Neural progenitor cell (in vitro differentiated cells): ENCODE measurements at regions not wholly inside any gene's neighbourhood (a gene's known extent, or its start where the extent isn't known, plus 50 kb on each side); places are given as distances from the start of the nearest gene placed in this dataset.

Experiments
- DNase-seq: peaks from one replicate; pipeline ENCODE4 v3.0.0-alpha.2; 2016; ENCODE audit warnings: low spot score
- H2AFZ ChIP-seq: fragments of 200-600 bp; sonication (generic); replicated peaks from 2 replicates; pipeline ENCODE4 v1.6.1; 2016; ENCODE audit warnings: antibody characterized with exemption
- H3F3A ChIP-seq: fragments of 200-600 bp; sonication (generic); 2 replicates; pipeline ENCODE4 v1.6.1; 2016; ENCODE audit warnings: antibody characterized with exemption, low read depth
- H3K27ac ChIP-seq: fragments of 200-600 bp; sonication (generic); 2 replicates; pipeline ENCODE4 v1.5.1; 2016; ENCODE audit warnings: mild to moderate bottlenecking
- H3K27me3 ChIP-seq: fragments of 200-600 bp; sonication (generic); 2 replicates; pipeline ENCODE4 v1.6.1; 2016; ENCODE audit warnings: mild to moderate bottlenecking, moderate library complexity
- H3K36me3 ChIP-seq: fragments of 200-600 bp; sonication (generic); 2 replicates; pipeline ENCODE4 v1.5.1; 2016
- H3K4me1 ChIP-seq: fragments of 200-600 bp; sonication (generic); 2 replicates; pipeline ENCODE4 v1.6.1; 2016; ENCODE audit warnings: mixed run types
- H3K4me2 ChIP-seq: fragments of 200-600 bp; sonication (generic); 2 replicates; pipeline ENCODE4 v1.6.1; 2016
- H3K4me3 ChIP-seq: fragments of 200-600 bp; sonication (generic); 2 replicates; pipeline ENCODE4 v1.5.1; 2016
- H3K79me2 ChIP-seq: fragments of 200-600 bp; sonication (generic); 2 replicates; pipeline ENCODE4 v1.6.1; 2016; ENCODE audit warnings: low read depth
- H3K9ac ChIP-seq: fragments of 200-600 bp; sonication (generic); 2 replicates; pipeline ENCODE4 v1.6.1; 2016
- H3K9me3 ChIP-seq: fragments of 200-600 bp; sonication (generic); 2 replicates; pipeline ENCODE4 v1.5.1; 2016; ENCODE audit warnings: low read depth
- H4K20me1 ChIP-seq: fragments of 200-600 bp; sonication (generic); 2 replicates; pipeline ENCODE4 v1.6.1; 2016; ENCODE audit warnings: low read depth
- H3K27ac Mint-ChIP-seq: 3 replicates; pipeline ENCODE4 v1.8.0; 2021; ENCODE audit warnings: mixed read lengths
- H3K27me3 Mint-ChIP-seq: 2 replicates; pipeline ENCODE4 v1.8.0; 2022; ENCODE audit warnings: low read depth, mild to moderate bottlenecking, inconsistent platforms, moderate library complexity, mixed read lengths; ENCODE audit not compliant: insufficient read depth
- H3K36me3 Mint-ChIP-seq: 3 replicates; pipeline ENCODE4 v1.8.0; 2021; ENCODE audit warnings: mixed read lengths
- H3K4me1 Mint-ChIP-seq: 3 replicates; pipeline ENCODE4 v1.8.0; 2021; ENCODE audit warnings: mixed read lengths
- H3K4me3 Mint-ChIP-seq: 3 replicates; pipeline ENCODE4 v1.8.0; 2021; ENCODE audit warnings: mild to moderate bottlenecking, moderate library complexity, mixed read lengths
- H3K9me3 Mint-ChIP-seq: 3 replicates; pipeline ENCODE4 v1.8.0; 2020; ENCODE audit warnings: mixed read lengths
- CTCF ChIP-seq: fragments of 200-600 bp; sonication (generic); IDR thresholded peaks from 2 replicates; pipeline ENCODE4 v1.5.1; 2017; ENCODE audit warnings: antibody characterized with exemption, mild to moderate bottlenecking
- EZH2 ChIP-seq: fragments of 200-600 bp; sonication (generic); IDR thresholded peaks from 2 replicates; pipeline ENCODE4 v1.6.1; 2017; ENCODE audit warnings: antibody characterized with exemption, mild to moderate bottlenecking, moderate library complexity
- EZH2phosphoT487 ChIP-seq: fragments of 200-600 bp; sonication (generic); IDR thresholded peaks from 2 replicates; pipeline ENCODE4 v1.6.1; 2017; ENCODE audit warnings: antibody characterized with exemption

DNA sequence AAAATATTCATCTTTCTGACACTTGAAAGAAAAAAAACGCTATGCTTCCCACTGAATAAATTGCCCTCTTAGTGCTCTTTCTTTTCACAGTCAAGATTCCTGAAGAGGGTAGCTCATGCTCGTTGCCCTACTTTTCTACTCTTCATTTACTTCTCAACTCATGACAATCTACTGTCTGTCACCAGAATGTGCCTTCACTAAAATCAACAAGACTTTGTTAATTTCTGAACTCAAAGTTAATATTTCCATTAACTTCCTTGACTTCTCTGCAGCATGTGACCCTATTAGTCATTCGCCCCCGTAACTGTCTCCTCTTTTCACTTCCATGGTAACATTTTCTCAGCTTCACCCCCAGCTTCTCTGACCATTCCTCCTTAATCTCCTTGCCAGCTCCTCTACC, 98.9 kb upstream of the MAPRE2 start:
- H3K4me3 ChIP-seq, result no peak overlapping the region
- no peaks in the 10 kb centered on the region for H3K27me3 Mint-ChIP-seq
- H3K4me3 Mint-ChIP-seq, result no peak overlapping the region
- H3K79me2 ChIP-seq, result no peaks in the 10 kb centered on the region
- H3K36me3 Mint-ChIP-seq, result no peaks in the 10 kb centered on the region
- H3K4me1 Mint-ChIP-seq, result peaks cover 5% of the 10 kb centered on the region
- no peaks in the 10 kb centered on the region for H3K9me3 Mint-ChIP-seq
- H3K9ac ChIP-seq, result no peak overlapping the region
- no peaks in the 10 kb centered on the region for H3F3A ChIP-seq
- H3K9me3 ChIP-seq, result no peaks in the 10 kb centered on the region
- H2AFZ ChIP-seq, result no peak overlapping the region
- H3K4me2 ChIP-seq, result no peak overlapping the region
- H4K20me1 ChIP-seq, result no peaks in the 10 kb centered on the region
- H3K4me1 ChIP-seq, result no peaks in the 10 kb centered on the region
- no peak for TF ChIP-seq CTCF
- TF ChIP-seq EZH2, result no peak
- no peak for TF ChIP-seq EZH2phosphoT487
- H3K27me3 ChIP-seq, result no peaks in the 10 kb centered on the region
- H3K27ac Mint-ChIP-seq, result no peak overlapping the region
- H3K27ac ChIP-seq, result no peak overlapping the region
- no peaks in the 10 kb centered on the region for H3K36me3 ChIP-seq
- no peak for DNase-seq

DNA sequence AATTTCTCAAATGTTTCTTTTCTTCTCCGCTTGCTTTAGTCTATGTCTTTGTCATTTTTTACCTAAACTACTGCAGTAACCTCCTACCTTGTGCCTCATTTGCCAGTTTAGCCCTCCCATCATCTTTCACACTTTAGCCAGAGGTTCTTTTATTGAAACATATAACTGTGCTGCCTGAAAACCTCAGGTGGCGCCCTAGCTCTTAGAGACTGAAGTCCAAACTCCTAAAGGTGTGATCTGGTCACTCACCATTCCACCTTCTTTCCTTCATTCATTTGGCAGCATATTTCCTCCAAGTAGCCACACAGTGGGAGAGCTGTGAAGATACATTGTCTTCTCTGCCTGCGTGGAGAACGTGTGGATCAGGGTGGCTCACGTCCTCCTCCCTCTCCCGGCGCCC, 98.2 kb upstream of the MAPRE2 start:
- Mint-ChIP-seq H3K36me3 (no peaks in the 10 kb centered on the region), H3K9me3 (no peaks in the 10 kb centered on the region), H3K4me1 (peaks cover 5% of the 10 kb centered on the region), H3K27me3 (no peaks in the 10 kb centered on the region), H3K27ac (no peak overlapping the region), H3K4me3 (no peak overlapping the region)
- no peak overlapping the region for H3K4me2 ChIP-seq
- no peaks in the 10 kb centered on the region for H3F3A ChIP-seq
- no peak overlapping the region for H2AFZ ChIP-seq
- no peak overlapping the region for H3K4me3 ChIP-seq
- H3K27me3 ChIP-seq, result no peaks in the 10 kb centered on the region
- H3K27ac ChIP-seq, result no peak overlapping the region
- DNase-seq, result peak; percentile 7
- H4K20me1 ChIP-seq, result no peaks in the 10 kb centered on the region
- H3K9me3 ChIP-seq, result no peaks in the 10 kb centered on the region
- no peaks in the 10 kb centered on the region for H3K36me3 ChIP-seq
- H3K9ac ChIP-seq, result no peak overlapping the region
- no peaks in the 10 kb centered on the region for H3K4me1 ChIP-seq
- H3K79me2 ChIP-seq, result no peaks in the 10 kb centered on the region
- TF ChIP-seq CTCF (peak; percentile 27), EZH2phosphoT487 (no peak), EZH2 (no peak)

DNA sequence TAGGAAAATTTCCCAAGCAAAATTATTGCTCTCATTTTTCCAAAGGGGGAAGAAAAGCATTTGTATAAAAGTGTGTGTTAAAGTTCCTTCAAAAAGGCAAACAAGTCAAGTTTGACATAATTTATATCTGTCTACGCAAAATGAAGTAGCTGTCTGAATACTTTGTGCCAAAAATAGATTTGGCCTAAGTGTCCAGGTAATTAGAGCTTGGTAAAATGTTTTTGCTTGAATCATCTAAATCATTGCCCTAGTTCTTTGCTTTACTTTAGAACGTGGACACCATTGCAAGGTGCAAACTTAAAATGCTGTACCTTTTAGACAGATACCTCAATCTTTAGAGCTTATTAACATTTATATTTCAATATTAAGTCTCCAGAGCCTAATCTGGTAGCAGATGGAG, 97.6 kb upstream of the MAPRE2 start:
- Mint-ChIP-seq H3K4me1 (peaks cover 5% of the 10 kb centered on the region), H3K27me3 (no peaks in the 10 kb centered on the region), H3K27ac (no peak overlapping the region), H3K36me3 (no peaks in the 10 kb centered on the region), H3K4me3 (no peak overlapping the region), H3K9me3 (no peaks in the 10 kb centered on the region)
- no peaks in the 10 kb centered on the region for H3K9me3 ChIP-seq
- no peaks in the 10 kb centered on the region for H4K20me1 ChIP-seq
- no peak overlapping the region for H3K4me2 ChIP-seq
- no peak for DNase-seq
- H3K9ac ChIP-seq, result no peak overlapping the region
- no peaks in the 10 kb centered on the region for H3K4me1 ChIP-seq
- no peak overlapping the region for H2AFZ ChIP-seq
- no peaks in the 10 kb centered on the region for H3K27me3 ChIP-seq
- no peak overlapping the region for H3K4me3 ChIP-seq
- H3F3A ChIP-seq, result no peaks in the 10 kb centered on the region
- TF ChIP-seq CTCF (no peak), EZH2 (no peak), EZH2phosphoT487 (no peak)
- no peak overlapping the region for H3K27ac ChIP-seq
- H3K36me3 ChIP-seq, result no peaks in the 10 kb centered on the region
- no peaks in the 10 kb centered on the region for H3K79me2 ChIP-seq

- no peak overlapping the region for H3K4me2 ChIP-seq
- no peak overlapping the region for H3K27ac Mint-ChIP-seq
- H2AFZ ChIP-seq, result peak overlapping the region; percentile 3
These were observed 93.5 kb upstream of the MAPRE2 start for GRCh38 chr18:34947711-34948125.

More at GRCh38 chr18:34947711-34948125, 93.5 kb upstream of the MAPRE2 start:
- no peaks in the 10 kb centered on the region for H3F3A ChIP-seq
- H3K9ac ChIP-seq, result no peak overlapping the region
- DNase-seq, result no peak
- H3K4me1 Mint-ChIP-seq, result no peaks in the 10 kb centered on the region
- no peaks in the 10 kb centered on the region for H3K27me3 Mint-ChIP-seq
- H3K36me3 Mint-ChIP-seq, result no peaks in the 10 kb centered on the region
- no peaks in the 10 kb centered on the region for H3K79me2 ChIP-seq
- no peak for TF ChIP-seq CTCF
- no peak for TF ChIP-seq EZH2phosphoT487
- TF ChIP-seq EZH2, result no peak
- H3K4me3 ChIP-seq, result no peak overlapping the region
- no peaks in the 10 kb centered on the region for H4K20me1 ChIP-seq
- no peak overlapping the region for H3K27ac ChIP-seq
- H3K9me3 Mint-ChIP-seq, result no peaks in the 10 kb centered on the region
- no peaks in the 10 kb centered on the region for H3K4me1 ChIP-seq
- H3K9me3 ChIP-seq, result no peaks in the 10 kb centered on the region
- no peaks in the 10 kb centered on the region for H3K27me3 ChIP-seq
- H3K36me3 ChIP-seq, result no peaks in the 10 kb centered on the region
- no peak overlapping the region for H3K4me3 Mint-ChIP-seq
